K562 (cell line): ENCODE measurements at regions not wholly inside any gene's neighbourhood (a gene's known extent, or its start where the extent isn't known, plus 50 kb on each side); places are given as distances from the start of the nearest gene placed in this dataset.

Experiments
- ATAC-seq: fragments of 200-7000 bp; cut with Tn5 transposase; 3 replicates; pipeline ENCODE4 v1.9.1; 2020; ENCODE audit warnings: moderate library complexity
- BruUV-seq: library from RNA; stranded (reverse); fragments of 400-500 nt; replicated peaks from 2 replicates; lab custom pipeline; 2021; lab: Mats Ljungman, UMichigan
- CTCF ChIA-PET: fragments of 300-600 bp; formaldehyde crosslinking; extraction: SDS; loops from one replicate; lab custom pipeline; 2021; ENCODE audit warnings: low intra/inter-chr PET ratio; lab: Yijun Ruan, JAX
- POLR2A ChIA-PET: fragments of 300-600, 350-650 bp; sonication (Branson Sonifier 250); formaldehyde crosslinking; extraction: SDS; loops from one replicate; lab custom pipeline; 2021; ENCODE audit warnings: antibody characterized with exemption, inconsistent platforms; lab: Yijun Ruan, JAX
- DNase-seq, 4 experiments: peaks; one replicate each; pipeline versions ENCODE4 v3.0.0 to v3.0.0-alpha.2; 2011 to 2018; ENCODE audit warnings: low spot score in 3 of 4, mixed read lengths in 3 of 4; ENCODE audit errors: extremely low read depth in 1 of 4
- FAIRE-seq: peaks from 2 replicates; lab custom pipeline; 2011; peaks lifted over from hg19 to GRCh38; lab: Jason Lieb, UNC
- H2AFZ ChIP-seq: 2 replicates; pipeline ENCODE4 v1.6.0; 2011; ENCODE audit warnings: low read depth, low read length, control low read depth, inconsistent platforms
- H3K27ac ChIP-seq: fragments of 200-600 bp; 3 replicates; pipeline ENCODE4 v1.8.0; 2011; ENCODE audit warnings: low read depth, mild to moderate bottlenecking, control low read depth, inconsistent platforms, low read length, moderate library complexity, mixed read lengths; ENCODE audit errors: extremely low read depth
- H3K27me3 ChIP-seq, 2 experiments: fragments of 300-600 bp in 1 of 2; 2 replicates in 1 of 2; 3 replicates in 1 of 2; pipeline versions ENCODE4 v1.6.0 to v1.8.0; 2011; ENCODE audit warnings: inconsistent platforms in 2 of 2, low read length in 2 of 2, mild to moderate bottlenecking in 1 of 2, mixed read lengths in 1 of 2, moderate library complexity in 1 of 2; ENCODE audit not compliant: control insufficient read depth in 2 of 2, insufficient read depth in 2 of 2
- H3K36me3 ChIP-seq: fragments of 300-600 bp; 3 replicates; pipeline ENCODE4 v1.8.0; 2011; ENCODE audit warnings: mild to moderate bottlenecking, low read length, inconsistent platforms; ENCODE audit not compliant: control insufficient read depth, insufficient read depth
- H3K4me1 ChIP-seq, 2 experiments: fragments of 200-600 bp in 1 of 2; replicated peaks in 1 of 2; 2 replicates in 1 of 2; 3 replicates in 1 of 2; pipeline versions ENCODE4 v1.5.1 to v1.8.0; 2011; ENCODE audit warnings: inconsistent platforms in 2 of 2, low read length in 2 of 2, mild to moderate bottlenecking in 1 of 2, mixed read lengths in 1 of 2, moderate library complexity in 1 of 2; ENCODE audit not compliant: control insufficient read depth in 2 of 2, insufficient read depth in 2 of 2
- H3K4me2 ChIP-seq: 2 replicates; pipeline ENCODE4 v1.6.1; 2011; ENCODE audit warnings: low read length, control low read depth, inconsistent platforms, mixed read lengths; ENCODE audit not compliant: insufficient read depth
- H3K4me3 ChIP-seq: fragments of 200-600 bp; sonication (generic), shearing (Covaris generic); 2 replicates; pipeline ENCODE4 v1.5.1; 2016; ENCODE audit warnings: control low read depth, inconsistent platforms
- H3K79me2 ChIP-seq: fragments of 200-600 bp; 3 replicates; pipeline ENCODE4 v1.8.0; 2011; ENCODE audit warnings: low read length, inconsistent platforms; ENCODE audit not compliant: control insufficient read depth, insufficient read depth
- H3K9ac ChIP-seq, 2 experiments: 2 replicates each; pipeline versions ENCODE4 v1.6.0 to v1.6.1; 2011; ENCODE audit warnings: low read depth in 2 of 2, low read length in 2 of 2, control low read depth in 1 of 2, inconsistent platforms in 1 of 2, mild to moderate bottlenecking in 1 of 2, mixed read lengths in 1 of 2; ENCODE audit not compliant: insufficient read depth in 1 of 2
- H3K9me1 ChIP-seq: one replicate; pipeline ENCODE4 v1.6.0; 2011; ENCODE audit warnings: inconsistent platforms, mild to moderate bottlenecking, low read length, moderate library complexity; ENCODE audit not compliant: control insufficient read depth, insufficient read depth
- H3K9me3 ChIP-seq: replicated peaks from 2 replicates; pipeline ENCODE4 v1.5.1; 2011; ENCODE audit warnings: low read depth, low read length, inconsistent platforms; ENCODE audit not compliant: control insufficient read depth, insufficient read depth
- H4K20me1 ChIP-seq: replicated peaks from 2 replicates; pipeline ENCODE4 v1.6.1; 2011; ENCODE audit warnings: low read length, inconsistent platforms, mixed read lengths; ENCODE audit not compliant: control insufficient read depth, insufficient read depth
- MXI1 ChIP-seq: IDR thresholded peaks from 2 replicates; pipeline ENCODE4 v1.6.1; 2011; ENCODE audit warnings: low read depth, mild to moderate bottlenecking, improper control_type of control experiment, low read length
- MYNN ChIP-seq, 2 experiments: sonication (generic); formaldehyde crosslinking in 1 of 2; IDR thresholded peaks; 2 replicates each; pipeline versions ENCODE4 v1.5.0 to v1.6.1; 2016 to 2020; ENCODE audit warnings: antibody characterized with exemption in 1 of 2, missing genetic modification reagents in 1 of 2
- STAG1 ChIP-seq: sonication (generic); formaldehyde crosslinking; IDR thresholded peaks from 2 replicates; pipeline ENCODE4 v1.5.0; 2020; ENCODE audit warnings: missing genetic modification reagents, borderline replicate concordance
- XRCC5 ChIP-seq: fragments of 200-400 bp; formaldehyde crosslinking; IDR thresholded peaks from 2 replicates; pipeline ENCODE4 v1.6.1; 2017; ENCODE audit warnings: low read depth, mild to moderate bottlenecking, low read length
- WGBS: fragments of 100-300 bp; shearing (Covaris generic); methylation state at CpG from one replicate; pipeline ENCODE4 v1.1.6; 2016; ENCODE audit warnings: low coverage, mixed read lengths; ENCODE audit not compliant: insufficient coverage; ENCODE audit errors: missing lambda C conversion rate; 5-methylcytosine and 5-hydroxymethylcytosine counted together
- in situ Hi-C: fragments of 300-500 bp; cut with MboI; formaldehyde crosslinking; loops from 4 replicates; pipeline ENCODE4 v1.15.0; 2018; ENCODE audit warnings: inconsistent platforms, mixed read lengths
- intact Hi-C: fragments of 100-400 bp; cut with micrococcal nuclease; formaldehyde crosslinking; loops from 2 replicates; pipeline ENCODE4 v1.14.2; 2022
- TF ChIP-seq, protein P1 (sequence below): fragments of 450-650 bp; IDR thresholded peaks from 2 replicates; pipeline ENCODE4 v1.6.1; 2016; ENCODE audit warnings: low read depth
- TF ChIP-seq, protein P2 (sequence below): fragments of 450-650 bp; IDR thresholded peaks from 2 replicates; pipeline ENCODE4 v1.6.1; 2016; ENCODE audit warnings: borderline replicate concordance
- TF ChIP-seq, protein P3 (sequence below): sonication (generic); formaldehyde crosslinking; IDR thresholded peaks from 2 replicates; pipeline ENCODE4 v1.8.0; 2022; ENCODE audit warnings: mild to moderate bottlenecking, missing genetic modification reagents
- TF ChIP-seq, protein P4 (sequence below): fragments of 450-650 bp; IDR thresholded peaks from 2 replicates; pipeline ENCODE4 v1.6.1; 2016; ENCODE audit warnings: mild to moderate bottlenecking

DNA sequence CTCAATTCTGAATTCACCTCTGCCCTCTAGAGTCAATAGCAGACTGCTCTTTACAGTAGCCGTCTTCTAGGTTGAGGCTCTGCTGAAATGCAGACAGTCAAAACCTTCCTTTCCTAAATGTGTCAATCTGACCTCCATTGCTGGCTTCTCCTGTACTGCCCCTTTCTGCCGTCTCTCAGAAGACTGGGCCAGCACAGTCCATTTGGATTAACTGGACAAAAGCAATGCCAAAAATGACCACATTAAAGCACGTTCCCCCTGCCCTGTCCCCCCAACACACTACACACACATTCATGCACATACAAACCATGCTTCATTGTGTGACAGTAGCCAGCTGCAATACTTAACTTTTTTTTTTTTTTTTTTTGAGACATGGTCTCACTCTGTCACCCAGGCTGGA is 130.2 kb upstream of the LIFR start:
- no peak overlapping the region for H2AFZ ChIP-seq
- in situ Hi-C loops (no loop called here), intact Hi-C loops (no loop called here)
- no peaks in the 10 kb centered on the region for H3K79me2 ChIP-seq
- no peaks in the 10 kb centered on the region for H3K4me1 ChIP-seq
- no peak for ATAC-seq
- ChIA-PET CTCF (no interaction called here), POLR2A (interaction anchor here (0.5 kb wide), 1 partner anchor 72 kb away, joined by 3 read pairs; no protein-coding TSS in a partner anchor)
- no peaks in the 10 kb centered on the region for H3K9me3 ChIP-seq
- no peak overlapping the region for H3K4me2 ChIP-seq
- 3% methylated on average over 3 of the region's 3 CpGs for WGBS
- H3K27me3 ChIP-seq: peaks cover 0 to 4% of the 10 kb centered on the region in 2 experiments; a peak in 2 of 5 replicates
- H3K9me1 ChIP-seq: no peaks in the 10 kb centered on the region
- H3K36me3 ChIP-seq: no peaks in the 10 kb centered on the region
- H3K4me3 ChIP-seq: no peak overlapping the region
- no peak for DNase-seq
- BruUV-seq: no TSS peak
- FAIRE-seq: no peak
- 0 out of 2 replicates have a peak, but pooled peaks cover 3% of the 10 kb centered on the region for H4K20me1 ChIP-seq
- no peak overlapping the region for H3K9ac ChIP-seq
- H3K27ac ChIP-seq: no peak overlapping the region
- TF ChIP-seq, protein P1, sequence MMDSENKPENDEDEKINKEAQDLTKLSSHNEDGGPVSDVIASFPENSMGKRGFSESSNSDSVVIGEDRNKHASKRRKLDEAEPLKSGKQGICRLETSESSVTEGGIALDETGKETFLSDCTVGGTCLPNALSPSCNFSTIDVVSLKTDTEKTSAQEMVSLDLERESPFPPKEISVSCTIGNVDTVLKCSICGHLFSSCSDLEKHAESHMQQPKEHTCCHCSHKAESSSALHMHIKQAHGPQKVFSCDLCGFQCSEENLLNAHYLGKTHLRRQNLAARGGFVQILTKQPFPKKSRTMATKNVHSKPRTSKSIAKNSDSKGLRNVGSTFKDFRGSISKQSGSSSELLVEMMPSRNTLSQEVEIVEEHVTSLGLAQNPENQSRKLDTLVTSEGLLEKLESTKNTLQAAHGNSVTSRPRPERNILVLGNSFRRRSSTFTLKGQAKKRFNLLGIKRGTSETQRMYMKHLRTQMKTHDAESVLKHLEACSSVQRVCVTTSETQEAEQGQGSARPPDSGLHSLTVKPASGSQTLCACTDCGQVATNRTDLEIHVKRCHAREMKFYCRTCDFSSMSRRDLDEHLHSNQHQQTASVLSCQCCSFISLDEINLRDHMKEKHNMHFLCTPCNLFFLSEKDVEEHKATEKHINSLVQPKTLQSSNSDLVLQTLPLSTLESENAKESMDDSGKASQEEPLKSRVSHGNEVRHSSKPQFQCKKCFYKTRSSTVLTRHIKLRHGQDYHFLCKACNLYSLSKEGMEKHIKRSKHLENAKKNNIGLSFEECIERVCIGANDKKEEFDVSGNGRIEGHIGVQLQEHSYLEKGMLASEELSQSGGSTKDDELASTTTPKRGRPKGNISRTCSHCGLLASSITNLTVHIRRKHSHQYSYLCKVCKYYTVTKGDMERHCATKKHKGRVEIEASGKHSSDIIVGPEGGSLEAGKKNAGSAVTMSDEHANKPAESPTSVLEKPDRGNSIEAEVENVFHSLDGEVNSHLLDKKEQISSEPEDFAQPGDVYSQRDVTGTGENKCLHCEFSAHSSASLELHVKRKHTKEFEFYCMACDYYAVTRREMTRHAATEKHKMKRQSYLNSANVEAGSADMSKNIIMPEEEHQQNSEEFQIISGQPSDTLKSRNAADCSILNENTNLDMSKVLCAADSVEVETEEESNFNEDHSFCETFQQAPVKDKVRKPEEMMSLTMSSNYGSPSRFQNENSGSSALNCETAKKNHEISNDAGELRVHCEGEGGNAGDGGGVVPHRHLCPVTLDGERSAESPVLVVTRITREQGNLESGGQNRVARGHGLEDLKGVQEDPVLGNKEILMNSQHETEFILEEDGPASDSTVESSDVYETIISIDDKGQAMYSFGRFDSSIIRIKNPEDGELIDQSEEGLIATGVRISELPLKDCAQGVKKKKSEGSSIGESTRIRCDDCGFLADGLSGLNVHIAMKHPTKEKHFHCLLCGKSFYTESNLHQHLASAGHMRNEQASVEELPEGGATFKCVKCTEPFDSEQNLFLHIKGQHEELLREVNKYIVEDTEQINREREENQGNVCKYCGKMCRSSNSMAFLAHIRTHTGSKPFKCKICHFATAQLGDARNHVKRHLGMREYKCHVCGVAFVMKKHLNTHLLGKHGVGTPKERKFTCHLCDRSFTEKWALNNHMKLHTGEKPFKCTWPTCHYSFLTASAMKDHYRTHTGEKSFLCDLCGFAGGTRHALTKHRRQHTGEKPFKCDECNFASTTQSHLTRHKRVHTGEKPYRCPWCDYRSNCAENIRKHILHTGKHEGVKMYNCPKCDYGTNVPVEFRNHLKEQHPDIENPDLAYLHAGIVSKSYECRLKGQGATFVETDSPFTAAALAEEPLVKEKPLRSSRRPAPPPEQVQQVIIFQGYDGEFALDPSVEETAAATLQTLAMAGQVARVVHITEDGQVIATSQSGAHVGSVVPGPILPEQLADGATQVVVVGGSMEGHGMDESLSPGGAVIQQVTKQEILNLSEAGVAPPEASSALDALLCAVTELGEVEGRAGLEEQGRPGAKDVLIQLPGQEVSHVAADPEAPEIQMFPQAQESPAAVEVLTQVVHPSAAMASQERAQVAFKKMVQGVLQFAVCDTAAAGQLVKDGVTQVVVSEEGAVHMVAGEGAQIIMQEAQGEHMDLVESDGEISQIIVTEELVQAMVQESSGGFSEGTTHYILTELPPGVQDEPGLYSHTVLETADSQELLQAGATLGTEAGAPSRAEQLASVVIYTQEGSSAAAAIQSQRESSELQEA: no peak
- TF ChIP-seq, protein P2, sequence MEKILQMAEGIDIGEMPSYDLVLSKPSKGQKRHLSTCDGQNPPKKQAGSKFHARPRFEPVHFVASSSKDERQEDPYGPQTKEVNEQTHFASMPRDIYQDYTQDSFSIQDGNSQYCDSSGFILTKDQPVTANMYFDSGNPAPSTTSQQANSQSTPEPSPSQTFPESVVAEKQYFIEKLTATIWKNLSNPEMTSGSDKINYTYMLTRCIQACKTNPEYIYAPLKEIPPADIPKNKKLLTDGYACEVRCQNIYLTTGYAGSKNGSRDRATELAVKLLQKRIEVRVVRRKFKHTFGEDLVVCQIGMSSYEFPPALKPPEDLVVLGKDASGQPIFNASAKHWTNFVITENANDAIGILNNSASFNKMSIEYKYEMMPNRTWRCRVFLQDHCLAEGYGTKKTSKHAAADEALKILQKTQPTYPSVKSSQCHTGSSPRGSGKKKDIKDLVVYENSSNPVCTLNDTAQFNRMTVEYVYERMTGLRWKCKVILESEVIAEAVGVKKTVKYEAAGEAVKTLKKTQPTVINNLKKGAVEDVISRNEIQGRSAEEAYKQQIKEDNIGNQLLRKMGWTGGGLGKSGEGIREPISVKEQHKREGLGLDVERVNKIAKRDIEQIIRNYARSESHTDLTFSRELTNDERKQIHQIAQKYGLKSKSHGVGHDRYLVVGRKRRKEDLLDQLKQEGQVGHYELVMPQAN: no peak
- TF ChIP-seq XRCC5 (no peak), MYNN (IDR thresholded peaks at IDR 0.05) (no peak), MYNN (CRISPR knock-in tag; IDR thresholded peaks at IDR 0.05) (no peak), MXI1 (no peak), STAG1 (CRISPR knock-in tag) (no peak)
- TF ChIP-seq, protein P3, sequence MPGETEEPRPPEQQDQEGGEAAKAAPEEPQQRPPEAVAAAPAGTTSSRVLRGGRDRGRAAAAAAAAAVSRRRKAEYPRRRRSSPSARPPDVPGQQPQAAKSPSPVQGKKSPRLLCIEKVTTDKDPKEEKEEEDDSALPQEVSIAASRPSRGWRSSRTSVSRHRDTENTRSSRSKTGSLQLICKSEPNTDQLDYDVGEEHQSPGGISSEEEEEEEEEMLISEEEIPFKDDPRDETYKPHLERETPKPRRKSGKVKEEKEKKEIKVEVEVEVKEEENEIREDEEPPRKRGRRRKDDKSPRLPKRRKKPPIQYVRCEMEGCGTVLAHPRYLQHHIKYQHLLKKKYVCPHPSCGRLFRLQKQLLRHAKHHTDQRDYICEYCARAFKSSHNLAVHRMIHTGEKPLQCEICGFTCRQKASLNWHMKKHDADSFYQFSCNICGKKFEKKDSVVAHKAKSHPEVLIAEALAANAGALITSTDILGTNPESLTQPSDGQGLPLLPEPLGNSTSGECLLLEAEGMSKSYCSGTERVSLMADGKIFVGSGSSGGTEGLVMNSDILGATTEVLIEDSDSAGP (CRISPR knock-in tag): no peak
- TF ChIP-seq, protein P4, sequence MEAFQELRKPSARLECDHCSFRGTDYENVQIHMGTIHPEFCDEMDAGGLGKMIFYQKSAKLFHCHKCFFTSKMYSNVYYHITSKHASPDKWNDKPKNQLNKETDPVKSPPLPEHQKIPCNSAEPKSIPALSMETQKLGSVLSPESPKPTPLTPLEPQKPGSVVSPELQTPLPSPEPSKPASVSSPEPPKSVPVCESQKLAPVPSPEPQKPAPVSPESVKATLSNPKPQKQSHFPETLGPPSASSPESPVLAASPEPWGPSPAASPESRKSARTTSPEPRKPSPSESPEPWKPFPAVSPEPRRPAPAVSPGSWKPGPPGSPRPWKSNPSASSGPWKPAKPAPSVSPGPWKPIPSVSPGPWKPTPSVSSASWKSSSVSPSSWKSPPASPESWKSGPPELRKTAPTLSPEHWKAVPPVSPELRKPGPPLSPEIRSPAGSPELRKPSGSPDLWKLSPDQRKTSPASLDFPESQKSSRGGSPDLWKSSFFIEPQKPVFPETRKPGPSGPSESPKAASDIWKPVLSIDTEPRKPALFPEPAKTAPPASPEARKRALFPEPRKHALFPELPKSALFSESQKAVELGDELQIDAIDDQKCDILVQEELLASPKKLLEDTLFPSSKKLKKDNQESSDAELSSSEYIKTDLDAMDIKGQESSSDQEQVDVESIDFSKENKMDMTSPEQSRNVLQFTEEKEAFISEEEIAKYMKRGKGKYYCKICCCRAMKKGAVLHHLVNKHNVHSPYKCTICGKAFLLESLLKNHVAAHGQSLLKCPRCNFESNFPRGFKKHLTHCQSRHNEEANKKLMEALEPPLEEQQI: no peak
